SU-DHL-6 (cell line): ENCODE measurements at regions not wholly inside any gene's neighbourhood (a gene's known extent, or its start where the extent isn't known, plus 50 kb on each side); places are given as distances from the start of the nearest gene placed in this dataset.

Experiments
- EZH2phosphoT487 ChIP-seq: fragments of 200-600 bp; sonication (generic), shearing (Covaris generic); conservative IDR thresholded peaks from 2 replicates; pipeline ENCODE4 v1.6.1; 2018; ENCODE audit warnings: mild to moderate bottlenecking, antibody characterized with exemption, low read length, moderate library complexity, mixed read lengths
- TF ChIP-seq, protein P1 (sequence below): fragments of 200-600 bp; sonication (generic); IDR thresholded peaks from one replicate; pipeline ENCODE4 v1.5.1; 2017; ENCODE audit warnings: antibody characterized with exemption, mild to moderate bottlenecking, low read length, moderate library complexity; ENCODE audit not compliant: insufficient read depth, poor library complexity, severe bottlenecking

DNA sequence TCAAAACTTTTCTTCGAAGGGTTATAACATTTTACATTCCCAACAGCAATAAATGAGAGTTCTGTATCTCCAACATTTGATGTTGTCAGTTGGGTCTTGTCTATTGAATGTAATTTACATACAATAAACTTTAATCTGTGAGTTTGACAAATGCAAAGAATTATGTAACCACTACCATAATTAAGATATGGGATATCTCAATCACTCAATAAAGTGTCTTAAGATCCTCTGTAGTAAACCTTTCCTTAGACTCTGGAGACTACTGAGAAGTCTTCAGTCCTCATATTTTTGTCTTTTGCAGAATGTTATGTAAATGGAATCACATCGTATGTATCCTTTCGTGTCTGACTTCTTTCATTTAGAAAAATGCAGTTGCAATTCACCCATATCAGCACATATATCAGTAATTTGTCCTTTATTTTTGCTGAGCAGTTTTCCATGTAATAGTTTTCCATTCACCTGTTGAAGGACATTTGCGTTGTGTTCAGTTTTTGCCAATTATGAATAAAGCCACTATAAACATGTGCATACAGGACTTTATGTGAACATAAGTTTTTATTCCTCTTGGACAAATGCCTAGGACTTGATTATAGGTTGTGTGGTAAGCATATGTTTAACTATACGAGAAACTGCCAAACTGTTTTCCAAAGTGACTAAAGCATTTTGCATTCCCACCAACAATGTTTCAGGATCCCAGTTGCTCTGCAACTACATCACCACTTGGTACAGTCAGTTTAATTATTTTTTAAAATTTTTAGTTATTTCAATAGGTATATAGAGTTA, 784.6 kb upstream of the ZNF608 start:
- TF ChIP-seq, protein P1, sequence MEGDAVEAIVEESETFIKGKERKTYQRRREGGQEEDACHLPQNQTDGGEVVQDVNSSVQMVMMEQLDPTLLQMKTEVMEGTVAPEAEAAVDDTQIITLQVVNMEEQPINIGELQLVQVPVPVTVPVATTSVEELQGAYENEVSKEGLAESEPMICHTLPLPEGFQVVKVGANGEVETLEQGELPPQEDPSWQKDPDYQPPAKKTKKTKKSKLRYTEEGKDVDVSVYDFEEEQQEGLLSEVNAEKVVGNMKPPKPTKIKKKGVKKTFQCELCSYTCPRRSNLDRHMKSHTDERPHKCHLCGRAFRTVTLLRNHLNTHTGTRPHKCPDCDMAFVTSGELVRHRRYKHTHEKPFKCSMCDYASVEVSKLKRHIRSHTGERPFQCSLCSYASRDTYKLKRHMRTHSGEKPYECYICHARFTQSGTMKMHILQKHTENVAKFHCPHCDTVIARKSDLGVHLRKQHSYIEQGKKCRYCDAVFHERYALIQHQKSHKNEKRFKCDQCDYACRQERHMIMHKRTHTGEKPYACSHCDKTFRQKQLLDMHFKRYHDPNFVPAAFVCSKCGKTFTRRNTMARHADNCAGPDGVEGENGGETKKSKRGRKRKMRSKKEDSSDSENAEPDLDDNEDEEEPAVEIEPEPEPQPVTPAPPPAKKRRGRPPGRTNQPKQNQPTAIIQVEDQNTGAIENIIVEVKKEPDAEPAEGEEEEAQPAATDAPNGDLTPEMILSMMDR, result no peak
- TF ChIP-seq EZH2phosphoT487, result no peak
